GM12878 (cell line): ENCODE measurements at regions not wholly inside any gene's neighbourhood (a gene's known extent, or its start where the extent isn't known, plus 50 kb on each side); places are given as distances from the start of the nearest gene placed in this dataset.

Source experiments
- HDAC6 ChIP-seq: fragments of 200-600 bp; sonication (generic); IDR thresholded peaks from one replicate; pipeline ENCODE4 v1.8.0; 2017; ENCODE audit warnings: antibody characterized with exemption; ENCODE audit not compliant: unreplicated experiment
- TBL1XR1 ChIP-seq: IDR thresholded peaks from 2 replicates; pipeline ENCODE4 v1.6.1; 2012; ENCODE audit warnings: low read depth, low read length, improper control_type of control experiment

GRCh38 chr6:112743323-112743722, 396.2 kb downstream of the RFPL4B start:
- TF ChIP-seq HDAC6 (no peak), TBL1XR1 (no peak)
